GM18498 (cell line): ENCODE measurements at regions not wholly inside any gene's neighbourhood (a gene's known extent, or its start where the extent isn't known, plus 50 kb on each side); places are given as distances from the start of the nearest gene placed in this dataset.

Experiments
- ATAC-seq: cut with Tn5 transposase; IDR thresholded peaks from one replicate; pipeline ENCODE4 v1.9.1; 2021; ENCODE audit warnings: mild to moderate bottlenecking, moderate library complexity; ENCODE audit not compliant: unreplicated experiment

- peak; percentile 74 for ATAC-seq
Measured at GRCh38 chr2:8525582-8526402, 156.1 kb upstream of the ID2 start.

- ATAC-seq: peak; percentile 1
Measured at GRCh38 chr2:8526403-8526696, 155.5 kb upstream of the ID2 start.

GRCh38 chr2:8527031-8527430, 154.8 kb upstream of the ID2 start:
- ATAC-seq: no peak

GRCh38 chr2:8527676-8528075, 154.2 kb upstream of the ID2 start:
- no peak for ATAC-seq

GRCh38 chr2:8528863-8529262, 153.0 kb upstream of the ID2 start:
- ATAC-seq: no peak

GRCh38 chr2:8529706-8530277, 152.1 kb upstream of the ID2 start:
- ATAC-seq: no peak

- ATAC-seq: no peak
Measured at GRCh38 chr2:8531481-8531880, 150.4 kb upstream of the ID2 start.

- ATAC-seq: no peak
Measured at GRCh38 chr2:8532438-8532837, 149.4 kb upstream of the ID2 start.

GRCh38 chr2:8533923-8534322, 147.9 kb upstream of the ID2 start:
- no peak for ATAC-seq

GRCh38 chr2:8534386-8534728, 147.5 kb upstream of the ID2 start:
- no peak for ATAC-seq

GRCh38 chr2:8534729-8535468, 147.0 kb upstream of the ID2 start:
- no peak for ATAC-seq

- ATAC-seq: no peak
Measured at GRCh38 chr2:8535469-8535795, 146.4 kb upstream of the ID2 start.

GRCh38 chr2:8535821-8536685, 145.8 kb upstream of the ID2 start:
- no peak for ATAC-seq

- ATAC-seq: no peak
Measured at GRCh38 chr2:8536686-8537561, 144.9 kb upstream of the ID2 start.

- no peak for ATAC-seq
Measured at GRCh38 chr2:8537562-8538155, 144.2 kb upstream of the ID2 start.

GRCh38 chr2:8538531-8538930, 143.3 kb upstream of the ID2 start:
- ATAC-seq: no peak

- ATAC-seq: no peak
Measured at GRCh38 chr2:8538931-8539621, 142.8 kb upstream of the ID2 start.

GRCh38 chr2:8539743-8540551, 141.9 kb upstream of the ID2 start:
- no peak for ATAC-seq

- no peak for ATAC-seq
Measured at GRCh38 chr2:8540552-8541055, 141.3 kb upstream of the ID2 start.
